T-helper 2 cell treated with Interferon-gamma antibody and Interleukin-4, amounts not matched to agents 100 ng/mL and 5 ng/mL, for 36 hours (primary cell): ENCODE measurements at regions not wholly inside any gene's neighbourhood (a gene's known extent, or its start where the extent isn't known, plus 50 kb on each side); places are given as distances from the start of the nearest gene placed in this dataset.
"Not testable (repeated sequence)": the region's sequence is repeated elsewhere in the genome, so short reads cannot be mapped to it uniquely, and the experiment has no call there.

ENCODE experiments used
- intact Hi-C: fragments of 100-400 bp; cut with micrococcal nuclease; formaldehyde crosslinking; loops from one replicate; pipeline ENCODE4 v1.15.1; 2023

DNA sequence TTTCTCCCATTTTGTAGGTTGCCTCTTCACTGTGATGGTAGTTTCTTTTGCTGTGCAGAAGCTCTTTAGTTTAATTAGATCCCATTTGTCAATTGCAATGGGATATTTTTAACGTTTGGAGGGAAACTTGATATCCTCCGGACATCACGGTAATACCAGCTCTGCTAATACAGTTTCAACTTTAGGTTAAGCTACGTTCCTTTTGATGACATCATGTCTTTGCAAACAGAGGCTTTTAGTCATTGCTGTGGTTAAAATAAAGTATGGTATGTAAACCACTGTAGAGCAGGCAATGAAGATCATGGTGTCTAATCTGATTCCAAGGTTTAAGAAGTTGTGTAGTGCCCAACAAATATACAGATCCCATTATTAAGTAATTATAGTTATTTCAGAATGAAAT lies 168.0 kb upstream of the CHD6 start:
- intact Hi-C loops, result no loop called here

DNA sequence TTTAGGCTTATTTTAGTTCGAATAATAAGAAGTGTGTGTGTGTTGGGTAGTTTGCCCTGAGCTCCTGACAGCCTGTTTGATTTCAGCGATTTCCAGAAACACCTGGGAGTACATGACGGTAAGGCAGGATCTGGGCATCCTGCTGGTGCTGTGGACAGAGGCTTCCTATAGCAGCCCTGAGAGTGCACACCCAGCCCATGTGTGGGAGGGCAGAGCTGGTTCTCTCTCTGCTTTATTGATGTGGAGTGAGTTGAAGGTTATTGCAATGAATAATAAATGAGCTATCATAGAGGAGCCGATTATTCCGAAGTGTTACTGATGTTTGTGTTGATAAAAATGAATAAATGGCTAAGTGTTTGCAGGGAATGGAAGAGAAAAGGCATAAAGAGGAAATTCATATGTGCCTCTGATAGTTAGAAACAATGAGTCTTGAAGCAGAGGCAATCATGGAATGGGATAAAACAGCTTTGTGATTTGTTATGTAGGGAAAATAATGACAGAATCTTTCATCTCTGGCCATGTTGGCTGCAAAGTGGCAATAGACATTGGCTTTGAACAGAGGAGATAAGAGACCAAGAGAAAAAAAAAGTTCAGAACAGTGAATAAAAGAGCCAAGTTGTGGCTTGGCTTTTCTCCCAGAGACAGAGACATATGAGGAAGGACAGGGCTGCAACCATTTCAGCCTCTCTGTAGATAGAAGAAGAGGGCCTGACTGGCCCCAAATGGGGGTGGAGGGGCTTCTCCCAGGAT lies 166.2 kb upstream of the CHD6 start:
- intact Hi-C loops, result no loop called here

DNA sequence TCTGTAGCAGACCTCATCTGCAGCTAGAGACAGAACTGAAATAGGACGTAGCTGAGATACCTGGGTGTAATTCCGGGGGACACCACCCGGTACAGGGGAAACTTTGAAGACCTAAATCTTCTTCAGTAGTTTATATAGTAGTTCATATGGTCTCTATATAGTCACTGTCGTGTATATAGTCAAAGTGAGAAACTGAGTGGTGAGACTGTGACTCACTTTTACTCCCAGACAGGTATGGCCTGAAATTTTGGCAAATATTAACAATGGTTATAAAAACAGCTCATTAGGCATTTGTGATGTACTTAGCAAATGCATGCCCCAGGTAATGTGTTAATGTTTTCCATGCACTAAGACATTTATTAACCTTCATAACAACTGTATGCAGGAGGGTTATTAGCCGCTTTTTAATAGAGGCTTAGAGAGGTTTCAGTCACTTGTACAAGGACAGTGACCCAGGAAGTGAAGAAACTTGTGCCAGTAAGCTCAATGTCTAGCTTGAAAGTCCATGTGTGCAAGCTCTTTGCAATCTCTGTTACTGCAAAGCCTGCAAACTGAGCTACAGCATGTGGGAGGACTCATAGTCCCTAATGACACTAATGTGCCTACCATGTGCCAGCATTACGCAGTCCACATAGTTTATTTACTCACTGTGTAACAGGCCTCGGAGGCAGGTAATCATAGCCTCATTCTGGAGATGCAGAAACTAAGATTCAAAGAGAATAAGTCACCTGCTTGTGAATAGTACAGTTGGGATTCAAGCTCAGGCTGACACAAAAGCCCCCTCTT lies 165.4 kb upstream of the CHD6 start:
- intact Hi-C loops, result no loop called here

GRCh38 chr20:41782730-41783406 lies 164.7 kb upstream of the CHD6 start:
- intact Hi-C loops, result no loop called here

DNA sequence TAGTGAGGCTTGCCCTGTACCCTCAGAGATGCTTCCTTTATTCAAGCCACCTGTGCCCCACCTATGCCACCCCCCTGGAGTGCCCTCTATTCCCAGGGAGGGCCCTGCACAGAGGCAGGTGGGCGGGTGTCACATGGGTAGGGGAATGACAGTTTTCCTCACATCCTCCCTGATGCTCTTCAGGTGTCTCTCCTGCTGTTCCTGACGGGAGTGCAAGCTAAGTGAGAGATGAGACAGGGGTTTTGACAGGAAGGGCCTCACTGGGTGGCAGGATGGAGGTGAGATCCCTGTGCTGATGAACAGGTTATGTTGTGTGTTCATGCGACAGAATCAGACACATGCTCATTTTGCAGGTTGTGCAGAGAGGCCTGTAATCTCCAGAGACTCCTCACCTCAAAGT lies 164.1 kb upstream of the CHD6 start:
- intact Hi-C loops, result no loop called here

- intact Hi-C loops, result no loop called here
Observed at GRCh38 chr20:41776421-41776820, 158.2 kb upstream of the CHD6 start.

DNA sequence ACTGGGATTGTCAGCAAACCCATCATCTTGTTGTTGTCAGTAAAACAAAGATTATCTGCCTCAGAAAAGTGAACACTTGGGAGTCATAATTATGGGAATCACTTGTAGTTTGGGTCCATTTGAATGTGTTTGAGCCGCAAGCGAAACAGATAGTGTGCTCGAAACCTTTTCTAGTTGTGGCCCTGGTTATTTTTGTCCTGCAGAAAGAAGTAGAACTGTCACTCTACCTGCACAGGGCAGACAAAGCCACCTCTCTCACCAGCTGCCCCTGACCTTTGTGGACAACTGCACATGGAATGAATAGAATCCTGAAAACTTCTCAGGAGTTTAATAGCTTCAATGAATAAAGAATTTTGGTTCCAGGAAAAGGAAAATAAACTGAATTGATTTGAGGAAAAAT lies 156.1 kb upstream of the CHD6 start:
- intact Hi-C loops, result no loop called here

DNA sequence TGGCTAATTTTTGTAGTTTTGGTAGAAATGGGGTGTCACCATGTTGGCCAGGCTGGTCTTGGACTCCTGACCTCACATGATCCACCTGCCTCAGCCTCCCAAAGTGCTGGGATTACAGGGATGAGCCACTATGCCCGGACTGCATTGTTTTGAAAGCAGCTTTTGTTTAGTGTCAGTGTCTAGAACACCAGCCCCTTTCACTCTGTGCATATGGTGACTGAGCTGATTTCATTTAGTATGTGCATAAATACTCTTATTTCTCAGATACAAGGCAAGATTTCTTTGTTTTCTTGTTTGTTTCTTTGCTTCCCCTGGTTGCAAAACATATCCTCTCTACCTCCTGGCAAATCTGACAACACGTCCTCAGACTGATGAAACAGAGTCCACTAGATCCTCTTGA lies 152.8 kb upstream of the CHD6 start:
- intact Hi-C loops, result no loop called here

DNA sequence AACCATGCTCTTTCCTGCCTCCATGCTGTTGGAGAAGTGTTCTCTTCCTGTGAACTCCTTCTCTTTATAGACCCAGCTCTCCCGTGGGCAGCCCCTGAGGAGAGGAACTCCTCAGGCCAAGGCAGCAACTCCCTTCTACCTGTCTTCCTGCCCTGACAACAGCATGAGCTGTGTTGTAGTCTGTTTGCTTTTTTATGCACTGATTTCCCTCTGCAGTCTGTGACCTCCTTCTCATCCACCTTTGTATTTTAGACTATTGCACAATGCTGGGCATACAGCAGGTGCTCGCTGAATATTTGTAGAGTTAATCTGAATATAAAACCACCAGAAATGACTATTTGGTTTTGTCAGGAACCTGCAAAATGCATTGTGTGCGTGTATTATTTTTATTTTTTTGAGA lies 152.2 kb upstream of the CHD6 start:
- intact Hi-C loops, result no loop called here

DNA sequence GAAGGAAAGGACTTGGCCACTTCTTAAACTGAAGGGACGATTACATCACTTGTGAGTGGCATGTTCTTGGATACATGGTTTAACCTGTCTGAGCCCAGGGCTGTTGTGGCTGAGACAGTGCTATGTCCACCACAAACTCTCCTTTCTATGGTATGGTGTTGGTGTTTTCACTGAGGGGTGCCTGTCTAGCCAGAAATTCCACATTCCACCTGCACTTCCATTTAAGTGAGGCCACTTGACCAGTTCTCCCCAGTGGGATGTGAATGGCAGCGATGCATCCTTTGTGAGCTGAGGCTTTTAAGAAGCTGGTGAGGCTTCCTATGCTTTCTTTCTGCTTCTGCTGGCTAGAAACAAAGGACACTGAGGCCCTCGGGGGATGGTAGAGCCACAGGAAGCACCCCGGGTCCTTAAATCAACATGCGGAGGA lies 151.4 kb upstream of the CHD6 start:
- intact Hi-C loops, result no loop called here

DNA sequence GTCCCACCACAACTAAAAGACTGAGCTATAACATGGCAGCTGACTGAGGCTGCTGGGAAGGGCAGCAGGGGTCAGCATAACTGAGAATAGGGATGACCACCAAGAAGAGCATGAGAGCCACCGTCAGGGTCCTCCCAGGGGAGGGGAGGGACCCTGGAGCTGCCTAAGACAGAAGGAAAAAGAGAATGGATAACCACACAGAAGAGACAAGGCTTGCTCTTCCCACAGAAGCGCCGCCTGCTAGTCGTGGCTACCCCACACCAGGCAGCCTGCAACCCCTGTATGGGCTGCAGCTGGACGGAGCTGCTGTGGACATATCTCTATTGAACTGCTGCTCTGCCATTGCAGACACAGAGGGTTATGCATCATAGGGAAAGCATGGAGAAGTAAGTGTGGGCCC lies 132.0 kb upstream of the CHD6 start:
- intact Hi-C loops, result no loop called here

DNA sequence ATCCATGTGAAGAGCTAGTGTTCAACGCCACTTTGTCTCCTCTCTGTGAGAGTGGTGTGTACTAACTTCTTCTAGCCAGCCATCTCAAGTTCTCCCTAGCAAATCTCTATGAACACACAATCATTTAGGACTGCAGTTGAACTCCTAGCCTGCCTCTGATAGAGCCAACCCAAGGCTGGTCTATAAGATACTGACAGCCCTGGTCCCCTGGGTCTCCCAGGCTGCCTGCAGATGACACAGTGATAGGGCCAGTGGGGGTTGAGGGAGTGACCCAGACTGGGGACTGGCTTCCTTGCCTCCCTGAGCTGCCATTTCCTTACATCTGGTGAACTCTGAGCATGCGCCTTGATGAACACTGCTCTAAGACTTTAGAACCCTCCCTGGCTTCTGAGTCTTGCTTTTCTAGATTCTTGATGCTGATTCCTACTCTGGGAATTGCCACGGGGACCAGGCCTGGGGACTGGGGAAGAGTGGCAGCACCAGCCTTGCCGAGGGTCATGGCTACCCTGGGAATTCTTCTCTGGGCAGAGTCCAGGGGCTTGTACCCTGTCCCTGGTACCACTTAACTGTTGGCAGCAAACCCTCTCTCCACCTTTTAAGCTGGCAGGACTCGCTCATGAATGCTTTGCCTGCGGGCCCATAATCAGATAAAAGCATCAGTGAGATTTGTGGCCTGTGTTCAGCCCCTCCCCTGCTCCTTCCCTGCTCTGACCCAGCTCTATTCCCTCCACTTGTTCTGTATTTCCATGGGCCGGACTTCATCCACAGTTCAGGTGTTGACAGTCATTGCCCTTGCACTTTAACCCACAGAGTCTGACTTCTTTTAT lies 130.8 kb upstream of the CHD6 start:
- intact Hi-C loops, result no loop called here

- intact Hi-C loops, result no loop called here
Observed at GRCh38 chr20:41748051-41748450, 129.9 kb upstream of the CHD6 start.

GRCh38 chr20:41747226-41747625 lies 129.0 kb upstream of the CHD6 start:
- intact Hi-C loops, result no loop called here

DNA sequence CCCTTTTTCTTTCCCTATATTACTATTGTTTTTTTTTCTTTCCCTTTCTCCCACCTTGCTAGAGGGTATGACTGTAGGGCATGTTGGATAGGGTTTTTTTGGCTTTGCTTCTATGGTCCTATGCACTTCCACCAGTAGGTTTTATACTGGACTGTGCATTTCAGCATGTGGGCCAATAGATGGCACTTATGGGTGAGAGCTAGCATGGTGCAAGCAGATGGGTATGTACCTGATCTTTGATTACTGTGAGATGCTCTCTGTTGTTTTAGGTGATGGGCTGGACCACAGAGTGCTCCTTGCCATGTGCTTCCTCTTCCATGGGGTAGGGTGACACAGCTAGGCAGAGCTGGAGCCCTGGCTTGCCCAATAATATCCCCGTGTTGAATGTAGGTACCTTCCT lies 128.5 kb upstream of the CHD6 start:
- intact Hi-C loops, result no loop called here

DNA sequence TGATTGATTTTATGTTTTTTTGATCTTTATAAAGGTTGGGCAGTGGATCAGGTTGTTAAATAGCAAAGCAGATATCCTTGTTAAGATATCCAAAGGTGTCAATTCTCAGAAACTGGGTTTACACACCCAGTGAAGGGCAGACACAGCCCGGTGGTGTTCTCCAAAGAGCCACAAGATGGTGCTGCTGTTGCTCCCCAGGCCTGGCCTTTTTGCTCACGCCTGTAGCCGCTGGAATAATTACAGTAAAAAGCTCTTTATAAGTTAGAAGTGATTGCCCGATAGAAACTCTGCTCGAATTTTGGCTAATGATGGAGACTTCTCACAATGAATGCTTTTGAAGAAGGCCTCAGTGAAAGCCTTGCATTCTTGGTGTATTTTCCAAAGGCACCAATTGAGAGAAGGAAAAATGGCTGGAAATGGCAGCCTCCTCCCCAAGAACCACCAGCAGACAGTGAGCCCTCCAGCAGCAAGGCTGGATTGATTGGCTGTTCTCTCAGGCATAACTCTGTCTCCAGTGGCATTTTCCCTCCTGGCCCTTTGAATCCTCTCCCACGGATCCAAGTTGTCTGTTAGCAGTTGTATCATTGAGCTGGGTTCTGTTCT lies 120.5 kb upstream of the CHD6 start:
- intact Hi-C loops, result loop anchor here (10.0 kb wide), 1 partner anchor 1666 kb away; no protein-coding TSS in a partner anchor

GRCh38 chr20:41735949-41736348 lies 117.8 kb upstream of the CHD6 start:
- intact Hi-C loops, result loop anchor here (10.0 kb wide), 1 partner anchor 1669 kb away; no protein-coding TSS in a partner anchor

DNA sequence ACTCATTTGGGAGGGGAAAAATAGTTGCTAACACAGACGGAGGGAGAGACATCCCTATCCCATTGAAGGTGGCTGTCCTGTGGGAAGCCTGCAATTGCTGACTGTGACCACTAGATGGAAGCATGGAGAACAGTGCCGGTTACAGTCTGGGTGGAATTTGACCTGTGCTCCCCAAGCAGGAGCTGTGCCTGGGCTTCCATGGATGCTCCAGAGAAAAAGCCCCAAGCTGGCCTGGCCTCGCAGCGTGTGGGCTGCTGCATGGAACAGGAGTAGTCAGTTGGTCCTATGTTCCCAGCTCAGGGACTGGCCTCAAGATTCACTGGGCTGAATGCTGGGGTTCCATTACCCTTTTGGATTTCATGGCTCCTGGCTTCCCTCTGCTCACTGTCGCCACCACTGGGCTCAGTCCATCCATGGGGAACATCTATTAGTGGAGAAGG lies 116.3 kb upstream of the CHD6 start:
- intact Hi-C loops, result loop anchor here (10.0 kb wide), 1 partner anchor 1670 kb away; no protein-coding TSS in a partner anchor

GRCh38 chr20:41733151-41733550 lies 115.0 kb upstream of the CHD6 start:
- intact Hi-C loops, result loop anchor here (10.0 kb wide), 1 partner anchor 1672 kb away; no protein-coding TSS in a partner anchor

GRCh38 chr20:41731198-41731597 lies 113.0 kb upstream of the CHD6 start:
- intact Hi-C loops, result loop anchor here (10.0 kb wide), 1 partner anchor 1674 kb away; no protein-coding TSS in a partner anchor

- intact Hi-C loops, result not testable (repeated sequence)
Observed at GRCh38 chr20:41727681-41728080, 109.5 kb upstream of the CHD6 start.
